ENCODE measurements at regions not wholly inside any gene's neighbourhood (a gene's known extent, or its start where the extent isn't known, plus 50 kb on each side); places are given as distances from the start of the nearest gene placed in this dataset.

GRCh38 chr3:36178018-36178417 lies 202.3 kb upstream of the STAC start:
- TF ChIP-seq POLR2A (IDR thresholded peaks at IDR 0.05): no peak
- TF ChIP-seq CTCF (IDR thresholded peaks at IDR 0.05): no peak

All from lower leg skin (tissue), 3 donors.